ENCODE measurements at regions not wholly inside any gene's neighbourhood (a gene's known extent, or its start where the extent isn't known, plus 50 kb on each side); places are given as distances from the start of the nearest gene placed in this dataset.

- no peak for TF ChIP-seq POLR2AphosphoS5 (IDR thresholded peaks at IDR 0.05)
- TF ChIP-seq MXI1 (conservative IDR thresholded peaks at IDR 0.05; ENCODE audit: poor library complexity, severe bottlenecking): no peak
- TF ChIP-seq, protein P1, sequence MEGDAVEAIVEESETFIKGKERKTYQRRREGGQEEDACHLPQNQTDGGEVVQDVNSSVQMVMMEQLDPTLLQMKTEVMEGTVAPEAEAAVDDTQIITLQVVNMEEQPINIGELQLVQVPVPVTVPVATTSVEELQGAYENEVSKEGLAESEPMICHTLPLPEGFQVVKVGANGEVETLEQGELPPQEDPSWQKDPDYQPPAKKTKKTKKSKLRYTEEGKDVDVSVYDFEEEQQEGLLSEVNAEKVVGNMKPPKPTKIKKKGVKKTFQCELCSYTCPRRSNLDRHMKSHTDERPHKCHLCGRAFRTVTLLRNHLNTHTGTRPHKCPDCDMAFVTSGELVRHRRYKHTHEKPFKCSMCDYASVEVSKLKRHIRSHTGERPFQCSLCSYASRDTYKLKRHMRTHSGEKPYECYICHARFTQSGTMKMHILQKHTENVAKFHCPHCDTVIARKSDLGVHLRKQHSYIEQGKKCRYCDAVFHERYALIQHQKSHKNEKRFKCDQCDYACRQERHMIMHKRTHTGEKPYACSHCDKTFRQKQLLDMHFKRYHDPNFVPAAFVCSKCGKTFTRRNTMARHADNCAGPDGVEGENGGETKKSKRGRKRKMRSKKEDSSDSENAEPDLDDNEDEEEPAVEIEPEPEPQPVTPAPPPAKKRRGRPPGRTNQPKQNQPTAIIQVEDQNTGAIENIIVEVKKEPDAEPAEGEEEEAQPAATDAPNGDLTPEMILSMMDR (IDR thresholded peaks at IDR 0.05; ENCODE audit: poor library complexity, severe bottlenecking): no peak
- no peak for TF ChIP-seq RAD21 (conservative IDR thresholded peaks at IDR 0.05)
- no peak for TF ChIP-seq SMC3 (conservative IDR thresholded peaks at IDR 0.05; ENCODE audit: poor library complexity)
- TF ChIP-seq EZH2 (IDR thresholded peaks at IDR 0.05; ENCODE audit: borderline replicate concordance, insufficient read depth, low read length, poor library complexity, severe bottlenecking): no peak
- TF ChIP-seq, protein P2, sequence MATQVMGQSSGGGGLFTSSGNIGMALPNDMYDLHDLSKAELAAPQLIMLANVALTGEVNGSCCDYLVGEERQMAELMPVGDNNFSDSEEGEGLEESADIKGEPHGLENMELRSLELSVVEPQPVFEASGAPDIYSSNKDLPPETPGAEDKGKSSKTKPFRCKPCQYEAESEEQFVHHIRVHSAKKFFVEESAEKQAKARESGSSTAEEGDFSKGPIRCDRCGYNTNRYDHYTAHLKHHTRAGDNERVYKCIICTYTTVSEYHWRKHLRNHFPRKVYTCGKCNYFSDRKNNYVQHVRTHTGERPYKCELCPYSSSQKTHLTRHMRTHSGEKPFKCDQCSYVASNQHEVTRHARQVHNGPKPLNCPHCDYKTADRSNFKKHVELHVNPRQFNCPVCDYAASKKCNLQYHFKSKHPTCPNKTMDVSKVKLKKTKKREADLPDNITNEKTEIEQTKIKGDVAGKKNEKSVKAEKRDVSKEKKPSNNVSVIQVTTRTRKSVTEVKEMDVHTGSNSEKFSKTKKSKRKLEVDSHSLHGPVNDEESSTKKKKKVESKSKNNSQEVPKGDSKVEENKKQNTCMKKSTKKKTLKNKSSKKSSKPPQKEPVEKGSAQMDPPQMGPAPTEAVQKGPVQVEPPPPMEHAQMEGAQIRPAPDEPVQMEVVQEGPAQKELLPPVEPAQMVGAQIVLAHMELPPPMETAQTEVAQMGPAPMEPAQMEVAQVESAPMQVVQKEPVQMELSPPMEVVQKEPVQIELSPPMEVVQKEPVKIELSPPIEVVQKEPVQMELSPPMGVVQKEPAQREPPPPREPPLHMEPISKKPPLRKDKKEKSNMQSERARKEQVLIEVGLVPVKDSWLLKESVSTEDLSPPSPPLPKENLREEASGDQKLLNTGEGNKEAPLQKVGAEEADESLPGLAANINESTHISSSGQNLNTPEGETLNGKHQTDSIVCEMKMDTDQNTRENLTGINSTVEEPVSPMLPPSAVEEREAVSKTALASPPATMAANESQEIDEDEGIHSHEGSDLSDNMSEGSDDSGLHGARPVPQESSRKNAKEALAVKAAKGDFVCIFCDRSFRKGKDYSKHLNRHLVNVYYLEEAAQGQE (IDR thresholded peaks at IDR 0.05; ENCODE audit: borderline replicate concordance): no peak
- TF ChIP-seq TAF1 (IDR thresholded peaks at IDR 0.05; ENCODE audit: low read depth): no peak
- Histone ChIP-seq H3K9ac (ENCODE audit: low read length) (no peak overlapping the region), H3K79me2 (replicated peaks; ENCODE audit: insufficient read depth, low read length) (no peaks in the 10 kb centered on the region), H2AFZ (ENCODE audit: low read depth, low read length) (no peak overlapping the region), H3K27ac (ENCODE audit: low read length) (no peak overlapping the region), H3K4me2 (ENCODE audit: low read length) (no peak overlapping the region), H4K20me1 (ENCODE audit: insufficient read depth) (no peaks in the 10 kb centered on the region), H3F3A (ENCODE audit: insufficient read depth, low read length, poor library complexity, severe bottlenecking) (no peaks in the 10 kb centered on the region), H3K4me3 (ENCODE audit: low read length) (no peak overlapping the region), H3K27me3 (ENCODE audit: insufficient read depth, low read depth, low read length) (no peaks in the 10 kb centered on the region), H3K36me3 (ENCODE audit: insufficient read depth, low read length) (no peaks in the 10 kb centered on the region), H3K9me3 (ENCODE audit: low read length) (no peaks in the 10 kb centered on the region), H3K9me2 (ENCODE audit: insufficient read depth, low read length) (no peaks in the 10 kb centered on the region)
These were observed 517.4 kb upstream of the GOLIM4 start for GRCh38 chr3:168613151-168613550.

DNA sequence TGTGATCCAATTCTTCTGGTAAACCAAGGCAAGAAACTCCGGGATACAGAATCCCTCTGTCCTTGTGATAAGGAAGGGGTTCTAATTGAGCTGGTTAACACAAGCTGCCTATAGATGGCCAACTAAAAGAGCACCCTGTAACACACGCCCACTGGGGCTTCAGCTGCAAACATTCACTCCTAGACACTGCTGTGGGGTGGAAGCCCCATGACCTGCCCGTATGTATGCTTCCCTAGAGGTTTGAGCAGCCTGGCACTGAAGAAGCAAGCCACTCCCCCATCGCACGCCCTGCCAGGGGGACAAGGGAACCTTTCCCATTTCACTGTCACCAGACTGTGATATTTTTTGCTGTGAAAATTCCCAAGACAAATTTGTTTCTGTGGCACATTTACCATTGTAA, 516.9 kb upstream of the GOLIM4 start:
- Histone ChIP-seq H4K20me1 (ENCODE audit: insufficient read depth) (no peaks in the 10 kb centered on the region), H3K79me2 (replicated peaks; ENCODE audit: insufficient read depth, low read length) (no peaks in the 10 kb centered on the region), H3K9ac (ENCODE audit: low read length) (no peak overlapping the region), H3K27ac (ENCODE audit: low read length) (no peak overlapping the region), H3K36me3 (ENCODE audit: insufficient read depth, low read length) (no peaks in the 10 kb centered on the region), H2AFZ (ENCODE audit: low read depth, low read length) (no peak overlapping the region), H3K4me2 (ENCODE audit: low read length) (no peak overlapping the region), H3K27me3 (ENCODE audit: insufficient read depth, low read depth, low read length) (no peaks in the 10 kb centered on the region), H3K9me3 (ENCODE audit: low read length) (no peaks in the 10 kb centered on the region), H3K9me2 (ENCODE audit: insufficient read depth, low read length) (no peaks in the 10 kb centered on the region), H3K4me3 (ENCODE audit: low read length) (no peak overlapping the region), H3F3A (ENCODE audit: insufficient read depth, low read length, poor library complexity, severe bottlenecking) (no peaks in the 10 kb centered on the region)
- TF ChIP-seq TAF1 (IDR thresholded peaks at IDR 0.05; ENCODE audit: low read depth) (no peak), EZH2 (IDR thresholded peaks at IDR 0.05; ENCODE audit: borderline replicate concordance, insufficient read depth, low read length, poor library complexity, severe bottlenecking) (no peak), POLR2AphosphoS5 (IDR thresholded peaks at IDR 0.05) (no peak), MXI1 (conservative IDR thresholded peaks at IDR 0.05; ENCODE audit: poor library complexity, severe bottlenecking) (no peak)

GRCh38 chr3:168611826-168612225, 516.1 kb upstream of the GOLIM4 start:
- no peaks in the 10 kb centered on the region for H3K36me3 ChIP-seq (ENCODE audit: insufficient read depth, low read length)
- H2AFZ ChIP-seq (ENCODE audit: low read depth, low read length): no peak overlapping the region
- H3K79me2 ChIP-seq (replicated peaks; ENCODE audit: insufficient read depth, low read length): no peaks in the 10 kb centered on the region
- no peak overlapping the region for H3K9ac ChIP-seq (ENCODE audit: low read length)
- H3K9me3 ChIP-seq (ENCODE audit: low read length): no peaks in the 10 kb centered on the region
- H3K4me2 ChIP-seq (ENCODE audit: low read length): no peak overlapping the region
- no peaks in the 10 kb centered on the region for H3F3A ChIP-seq (ENCODE audit: insufficient read depth, low read length, poor library complexity, severe bottlenecking)
- H3K4me3 ChIP-seq (ENCODE audit: low read length): no peak overlapping the region
- H3K27me3 ChIP-seq (ENCODE audit: insufficient read depth, low read depth, low read length): no peaks in the 10 kb centered on the region
- H3K9me2 ChIP-seq (ENCODE audit: insufficient read depth, low read length): no peaks in the 10 kb centered on the region
- TF ChIP-seq SMC3 (conservative IDR thresholded peaks at IDR 0.05; ENCODE audit: poor library complexity) (no peak), EP300 (conservative IDR thresholded peaks at IDR 0.05; ENCODE audit: poor library complexity, severe bottlenecking) (no peak), POLR2AphosphoS5 (IDR thresholded peaks at IDR 0.05) (no peak)
- TF ChIP-seq, protein P2 (IDR thresholded peaks at IDR 0.05; ENCODE audit: borderline replicate concordance): no peak
- no peak overlapping the region for H3K27ac ChIP-seq (ENCODE audit: low read length)
- H4K20me1 ChIP-seq (ENCODE audit: insufficient read depth): no peaks in the 10 kb centered on the region
